ENCODE measurements at regions not wholly inside any gene's neighbourhood (a gene's known extent, or its start where the extent isn't known, plus 50 kb on each side); places are given as distances from the start of the nearest gene placed in this dataset.

GRCh38 chr10:78247266-78247665 lies 213.6 kb downstream of the RPS24 start:
- no CpG with 5 or more reads among the region's 2 CpGs for whole genome bisulfite sequencing (ENCODE audit: insufficient coverage, low lambda C conversion rate)

GRCh38 chr10:78247821-78248220 lies 214.2 kb downstream of the RPS24 start:
- no peak overlapping the region for H3K27ac ChIP-seq (ENCODE audit: low read length)
- no peaks in the 10 kb centered on the region for H3K4me1 ChIP-seq (ENCODE audit: control insufficient read depth, insufficient read depth, low read length)
- H3K9me3 ChIP-seq (ENCODE audit: control insufficient read depth, low read depth, low read length) = no peaks in the 10 kb centered on the region
- no peak for DNase-seq
- H3K4me3 ChIP-seq (ENCODE audit: low read length) = no peak overlapping the region
- no peaks in the 10 kb centered on the region for H3K36me3 ChIP-seq (ENCODE audit: control insufficient read depth, insufficient read depth, low read length)
- WGBS (ENCODE audit: insufficient coverage, low lambda C conversion rate) = no CpG with 5 or more reads among the region's 1 CpG
- H3K27me3 ChIP-seq (ENCODE audit: control insufficient read depth, insufficient read depth, low read length) = no peaks in the 10 kb centered on the region

More at GRCh38 chr10:78247266-78247665, 213.6 kb downstream of the RPS24 start:
- Histone ChIP-seq H3K4me1 (ENCODE audit: control insufficient read depth, insufficient read depth, low read length) (no peaks in the 10 kb centered on the region), H3K27me3 (ENCODE audit: control insufficient read depth, insufficient read depth, low read length) (no peaks in the 10 kb centered on the region), H3K4me3 (ENCODE audit: low read length) (no peak overlapping the region), H3K27ac (ENCODE audit: low read length) (no peak overlapping the region), H3K9me3 (ENCODE audit: control insufficient read depth, low read depth, low read length) (no peaks in the 10 kb centered on the region), H3K36me3 (ENCODE audit: control insufficient read depth, insufficient read depth, low read length) (no peaks in the 10 kb centered on the region)
- no peak for DNase-seq

GRCh38 chr10:78248651-78249464 lies 215.2 kb downstream of the RPS24 start:
- Histone ChIP-seq H3K27me3 (ENCODE audit: control insufficient read depth, insufficient read depth, low read length) (no peaks in the 10 kb centered on the region), H3K36me3 (ENCODE audit: control insufficient read depth, insufficient read depth, low read length) (no peaks in the 10 kb centered on the region), H3K9me3 (ENCODE audit: control insufficient read depth, low read depth, low read length) (no peaks in the 10 kb centered on the region), H3K4me1 (ENCODE audit: control insufficient read depth, insufficient read depth, low read length) (no peaks in the 10 kb centered on the region), H3K27ac (ENCODE audit: low read length) (no peak overlapping the region), H3K4me3 (ENCODE audit: low read length) (no peak overlapping the region)
- no peak for DNase-seq
- no CpG with 5 or more reads among the region's 22 CpGs for WGBS (ENCODE audit: insufficient coverage, low lambda C conversion rate)

GRCh38 chr10:78249690-78250089 lies 216.0 kb downstream of the RPS24 start:
- Histone ChIP-seq H3K9me3 (ENCODE audit: control insufficient read depth, low read depth, low read length) (no peaks in the 10 kb centered on the region), H3K27ac (ENCODE audit: low read length) (no peak overlapping the region), H3K36me3 (ENCODE audit: control insufficient read depth, insufficient read depth, low read length) (no peaks in the 10 kb centered on the region), H3K27me3 (ENCODE audit: control insufficient read depth, insufficient read depth, low read length) (no peaks in the 10 kb centered on the region), H3K4me3 (ENCODE audit: low read length) (no peak overlapping the region), H3K4me1 (ENCODE audit: control insufficient read depth, insufficient read depth, low read length) (no peaks in the 10 kb centered on the region)
- DNase-seq = no peak
- no CpG with 5 or more reads among the region's 3 CpGs for WGBS (ENCODE audit: insufficient coverage, low lambda C conversion rate)

GRCh38 chr10:78250313-78251015 lies 216.8 kb downstream of the RPS24 start:
- H3K27ac ChIP-seq (ENCODE audit: low read length) = no peak overlapping the region
- WGBS (ENCODE audit: insufficient coverage, low lambda C conversion rate) = 100% methylated on average over 1 of the region's 8 CpGs
- no peak for DNase-seq

GRCh38 chr10:78251016-78251385 lies 217.3 kb downstream of the RPS24 start:
- H3K27me3 ChIP-seq (ENCODE audit: control insufficient read depth, insufficient read depth, low read length) = no peaks in the 10 kb centered on the region
- H3K36me3 ChIP-seq (ENCODE audit: control insufficient read depth, insufficient read depth, low read length) = no peaks in the 10 kb centered on the region
- WGBS (ENCODE audit: insufficient coverage, low lambda C conversion rate) = no CpG with 5 or more reads among the region's 7 CpGs
- no peak overlapping the region for H3K4me3 ChIP-seq (ENCODE audit: low read length)
- H3K4me1 ChIP-seq (ENCODE audit: control insufficient read depth, insufficient read depth, low read length) = no peaks in the 10 kb centered on the region
- no peak for DNase-seq
- no peak overlapping the region for H3K27ac ChIP-seq (ENCODE audit: low read length)
- no peaks in the 10 kb centered on the region for H3K9me3 ChIP-seq (ENCODE audit: control insufficient read depth, low read depth, low read length)

More at GRCh38 chr10:78250313-78251015, 216.8 kb downstream of the RPS24 start:
- no peaks in the 10 kb centered on the region for H3K27me3 ChIP-seq (ENCODE audit: control insufficient read depth, insufficient read depth, low read length)
- no peaks in the 10 kb centered on the region for H3K36me3 ChIP-seq (ENCODE audit: control insufficient read depth, insufficient read depth, low read length)
- no peak overlapping the region for H3K4me3 ChIP-seq (ENCODE audit: low read length)
- no peaks in the 10 kb centered on the region for H3K4me1 ChIP-seq (ENCODE audit: control insufficient read depth, insufficient read depth, low read length)
- H3K9me3 ChIP-seq (ENCODE audit: control insufficient read depth, low read depth, low read length) = no peaks in the 10 kb centered on the region

- WGBS (ENCODE audit: insufficient coverage, low lambda C conversion rate) = 100% methylated on average over 4 of the region's 10 CpGs
- no peaks in the 10 kb centered on the region for H3K9me3 ChIP-seq (ENCODE audit: control insufficient read depth, low read depth, low read length)
- H3K4me1 ChIP-seq (ENCODE audit: control insufficient read depth, insufficient read depth, low read length) = no peaks in the 10 kb centered on the region
- no peak overlapping the region for H3K27ac ChIP-seq (ENCODE audit: low read length)
- no peak for DNase-seq
- no peaks in the 10 kb centered on the region for H3K36me3 ChIP-seq (ENCODE audit: control insufficient read depth, insufficient read depth, low read length)
- no peak overlapping the region for H3K4me3 ChIP-seq (ENCODE audit: low read length)
- no peaks in the 10 kb centered on the region for H3K27me3 ChIP-seq (ENCODE audit: control insufficient read depth, insufficient read depth, low read length)
These were observed 218.6 kb downstream of the RPS24 start for GRCh38 chr10:78252286-78252685.

- H3K4me1 ChIP-seq (ENCODE audit: control insufficient read depth, insufficient read depth, low read length) = no peaks in the 10 kb centered on the region
- 57% methylated on average over 3 of the region's 9 CpGs for WGBS (ENCODE audit: insufficient coverage, low lambda C conversion rate)
- no peak overlapping the region for H3K4me3 ChIP-seq (ENCODE audit: low read length)
- H3K27me3 ChIP-seq (ENCODE audit: control insufficient read depth, insufficient read depth, low read length) = no peaks in the 10 kb centered on the region
- no peaks in the 10 kb centered on the region for H3K36me3 ChIP-seq (ENCODE audit: control insufficient read depth, insufficient read depth, low read length)
- no peaks in the 10 kb centered on the region for H3K9me3 ChIP-seq (ENCODE audit: control insufficient read depth, low read depth, low read length)
- no peak for DNase-seq
- no peak overlapping the region for H3K27ac ChIP-seq (ENCODE audit: low read length)
These were observed 219.6 kb downstream of the RPS24 start for GRCh38 chr10:78253063-78253853.

GRCh38 chr10:78254013-78254412 lies 220.3 kb downstream of the RPS24 start:
- H3K27ac ChIP-seq (ENCODE audit: low read length) = no peak overlapping the region
- DNase-seq = no peak
- 88% methylated on average over 2 of the region's 3 CpGs for WGBS (ENCODE audit: insufficient coverage, low lambda C conversion rate)
- H3K4me3 ChIP-seq (ENCODE audit: low read length) = no peak overlapping the region
- no peaks in the 10 kb centered on the region for H3K36me3 ChIP-seq (ENCODE audit: control insufficient read depth, insufficient read depth, low read length)
- no peaks in the 10 kb centered on the region for H3K9me3 ChIP-seq (ENCODE audit: control insufficient read depth, low read depth, low read length)
- H3K27me3 ChIP-seq (ENCODE audit: control insufficient read depth, insufficient read depth, low read length) = no peaks in the 10 kb centered on the region
- H3K4me1 ChIP-seq (ENCODE audit: control insufficient read depth, insufficient read depth, low read length) = no peaks in the 10 kb centered on the region

GRCh38 chr10:78255214-78255613 lies 221.6 kb downstream of the RPS24 start:
- H3K4me1 ChIP-seq (ENCODE audit: control insufficient read depth, insufficient read depth, low read length) = no peaks in the 10 kb centered on the region

More at GRCh38 chr10:78255214-78255613, 221.6 kb downstream of the RPS24 start:
- no peak overlapping the region for H3K4me3 ChIP-seq (ENCODE audit: low read length)
- 40% methylated on average over 1 of the region's 3 CpGs for WGBS (ENCODE audit: insufficient coverage, low lambda C conversion rate)
- no peaks in the 10 kb centered on the region for H3K36me3 ChIP-seq (ENCODE audit: control insufficient read depth, insufficient read depth, low read length)
- no peaks in the 10 kb centered on the region for H3K27me3 ChIP-seq (ENCODE audit: control insufficient read depth, insufficient read depth, low read length)
- no peak overlapping the region for H3K27ac ChIP-seq (ENCODE audit: low read length)
- no peak for DNase-seq
- H3K9me3 ChIP-seq (ENCODE audit: control insufficient read depth, low read depth, low read length) = no peaks in the 10 kb centered on the region
